Astrocyte (in vitro differentiated cells and primary cell): ENCODE measurements at regions not wholly inside any gene's neighbourhood (a gene's known extent, or its start where the extent isn't known, plus 50 kb on each side); places are given as distances from the start of the nearest gene placed in this dataset.

Experiments
- DNase-seq: peaks from one replicate; pipeline ENCODE4 v3.0.0-alpha.2; 2010; ENCODE audit warnings: low read depth
- FAIRE-seq: peaks from 2 replicates; lab custom pipeline; 2011; peaks lifted over from hg19 to GRCh38; lab: Jason Lieb, UNC
- H2AFZ ChIP-seq: 2 replicates; pipeline ENCODE4 v1.6.0; 2012; ENCODE audit warnings: low read depth, low read length, inconsistent platforms
- H3K27ac ChIP-seq: 2 replicates; pipeline ENCODE4 v1.5.1; 2011; ENCODE audit warnings: low read depth, low read length, inconsistent platforms
- H3K27me3 ChIP-seq: 2 replicates; pipeline ENCODE4 v1.6.0; 2011; ENCODE audit warnings: low read length, inconsistent platforms; ENCODE audit not compliant: insufficient read depth
- H3K36me3 ChIP-seq: 2 replicates; pipeline ENCODE4 v1.5.1; 2011; ENCODE audit warnings: low read length, inconsistent platforms; ENCODE audit not compliant: insufficient read depth
- H3K4me1 ChIP-seq: 2 replicates; pipeline ENCODE4 v1.5.1; 2011; ENCODE audit warnings: low read length, inconsistent platforms; ENCODE audit not compliant: insufficient read depth
- H3K4me2 ChIP-seq: 2 replicates; pipeline ENCODE4 v1.6.0; 2012; ENCODE audit warnings: low read length, inconsistent platforms
- H3K4me3 ChIP-seq: 2 replicates; pipeline ENCODE4 v1.5.1; 2011; ENCODE audit warnings: low read depth, mild to moderate bottlenecking, low read length, inconsistent platforms; ENCODE audit not compliant: insufficient read depth
- H3K79me2 ChIP-seq: 2 replicates; pipeline ENCODE4 v1.6.0; 2012; ENCODE audit warnings: mild to moderate bottlenecking, low read length, inconsistent platforms; ENCODE audit not compliant: insufficient read depth
- H3K9ac ChIP-seq: 2 replicates; pipeline ENCODE4 v1.6.0; 2012; ENCODE audit warnings: mild to moderate bottlenecking, low read length, inconsistent platforms
- H3K9me3 ChIP-seq: 2 replicates; pipeline ENCODE4 v1.5.1; 2012; ENCODE audit warnings: low read depth, mild to moderate bottlenecking, low read length, inconsistent platforms; ENCODE audit not compliant: insufficient read depth
- H4K20me1 ChIP-seq: 2 replicates; pipeline ENCODE4 v1.6.0; 2012; ENCODE audit warnings: low read length, inconsistent platforms; ENCODE audit not compliant: insufficient read depth
- H3K27ac Mint-ChIP-seq: one replicate; pipeline ENCODE4 v1.8.0; 2021; ENCODE audit warnings: mild to moderate bottlenecking, mixed read lengths; ENCODE audit not compliant: unreplicated experiment
- H3K27me3 Mint-ChIP-seq: one replicate; pipeline ENCODE4 v1.8.0; 2021; ENCODE audit warnings: low read depth, mixed read lengths; ENCODE audit not compliant: unreplicated experiment
- H3K36me3 Mint-ChIP-seq: one replicate; pipeline ENCODE4 v1.8.0; 2021; ENCODE audit warnings: low read depth, mixed read lengths; ENCODE audit not compliant: unreplicated experiment
- H3K4me1 Mint-ChIP-seq: one replicate; pipeline ENCODE4 v1.8.0; 2021; ENCODE audit warnings: low read depth, mixed read lengths; ENCODE audit not compliant: unreplicated experiment
- H3K4me3 Mint-ChIP-seq: one replicate; pipeline ENCODE4 v1.8.0; 2021; ENCODE audit warnings: mild to moderate bottlenecking, moderate library complexity, mixed read lengths; ENCODE audit not compliant: unreplicated experiment
- H3K9me3 Mint-ChIP-seq: one replicate; pipeline ENCODE4 v1.8.0; 2021; ENCODE audit warnings: mild to moderate bottlenecking, mixed read lengths; ENCODE audit not compliant: unreplicated experiment
- CTCF ChIP-seq: IDR thresholded peaks from 2 replicates; pipeline ENCODE4 v1.5.1; 2011; ENCODE audit warnings: low read depth, mild to moderate bottlenecking, inconsistent platforms, low read length, moderate library complexity; ENCODE audit not compliant: insufficient read depth
- EZH2 ChIP-seq: IDR thresholded peaks from 2 replicates; pipeline ENCODE4 v1.6.1; 2012; ENCODE audit warnings: mild to moderate bottlenecking, low read length, inconsistent platforms; ENCODE audit not compliant: insufficient read depth

- no peak overlapping the region for H2AFZ ChIP-seq
Measured at GRCh38 chr18:28522236-28522635, 345.3 kb upstream of the CDH2 start.

GRCh38 chr18:28519997-28520396, 343.1 kb upstream of the CDH2 start:
- Histone ChIP-seq H3K36me3 (no peaks in the 10 kb centered on the region), H3K9me3 (no peaks in the 10 kb centered on the region), H3K4me2 (no peak overlapping the region), H3K4me3 (no peak overlapping the region), H3K9ac (no peak overlapping the region), H3K27me3 (no peaks in the 10 kb centered on the region), H2AFZ (no peak overlapping the region), H3K27ac (no peak overlapping the region), H4K20me1 (no peaks in the 10 kb centered on the region), H3K79me2 (no peaks in the 10 kb centered on the region), H3K4me1 (no peaks in the 10 kb centered on the region)
- Mint-ChIP-seq H3K4me3 (no peak overlapping the region), H3K36me3 (no peaks in the 10 kb centered on the region), H3K27ac (no peak overlapping the region), H3K27me3 (no peaks in the 10 kb centered on the region), H3K9me3 (peaks cover 3% of the 10 kb centered on the region), H3K4me1 (no peaks in the 10 kb centered on the region)
- TF ChIP-seq EZH2 (no peak), CTCF (no peak)
- no peak for FAIRE-seq
- no peak for DNase-seq

More at GRCh38 chr18:28522236-28522635, 345.3 kb upstream of the CDH2 start:
- Histone ChIP-seq H3K27me3 (no peaks in the 10 kb centered on the region), H3K4me3 (no peak overlapping the region), H3K4me1 (no peaks in the 10 kb centered on the region), H3K27ac (no peak overlapping the region), H3K9me3 (no peaks in the 10 kb centered on the region), H4K20me1 (no peaks in the 10 kb centered on the region), H3K36me3 (no peaks in the 10 kb centered on the region), H3K9ac (no peak overlapping the region), H3K4me2 (no peak overlapping the region), H3K79me2 (no peaks in the 10 kb centered on the region)
- Mint-ChIP-seq H3K4me3 (no peak overlapping the region), H3K9me3 (peaks cover 3% of the 10 kb centered on the region), H3K27me3 (no peaks in the 10 kb centered on the region), H3K36me3 (no peaks in the 10 kb centered on the region), H3K27ac (no peak overlapping the region), H3K4me1 (no peaks in the 10 kb centered on the region)
- TF ChIP-seq EZH2 (no peak), CTCF (no peak)
- FAIRE-seq = no peak
- no peak for DNase-seq

- Histone ChIP-seq H3K9me3 (no peaks in the 10 kb centered on the region), H3K4me3 (no peak overlapping the region), H4K20me1 (no peaks in the 10 kb centered on the region), H3K4me2 (no peak overlapping the region), H3K9ac (no peak overlapping the region), H2AFZ (no peak overlapping the region), H3K4me1 (peaks cover 11% of the 10 kb centered on the region), H3K27me3 (no peaks in the 10 kb centered on the region), H3K79me2 (no peaks in the 10 kb centered on the region), H3K27ac (no peak overlapping the region), H3K36me3 (no peaks in the 10 kb centered on the region)
- Mint-ChIP-seq H3K27me3 (no peaks in the 10 kb centered on the region), H3K27ac (no peak overlapping the region), H3K36me3 (no peaks in the 10 kb centered on the region), H3K9me3 (no peaks in the 10 kb centered on the region), H3K4me1 (peaks cover 5% of the 10 kb centered on the region), H3K4me3 (no peak overlapping the region)
- FAIRE-seq (no peak), DNase-seq (no peak)
- no peak for TF ChIP-seq EZH2
- no peak for TF ChIP-seq CTCF
Measured at GRCh38 chr18:28514699-28515098, 337.8 kb upstream of the CDH2 start.
